ENCODE measurements at regions not wholly inside any gene's neighbourhood (a gene's known extent, or its start where the extent isn't known, plus 50 kb on each side); places are given as distances from the start of the nearest gene placed in this dataset.

- DNase-seq (ENCODE audit: low spot score in 2 of 2) (peak in 1 of 2 donors; percentile 69), ATAC-seq (peak; percentile 89 to 91)
- Mint-ChIP-seq H3K36me3 (no peaks in the 10 kb centered on the region), H3K9me3 (no peaks in the 10 kb centered on the region), H3K27ac (no peak overlapping the region)
Observed at GRCh38 chr1:61588736-61589672, 135.9 kb downstream of the TM2D1 start.

DNA sequence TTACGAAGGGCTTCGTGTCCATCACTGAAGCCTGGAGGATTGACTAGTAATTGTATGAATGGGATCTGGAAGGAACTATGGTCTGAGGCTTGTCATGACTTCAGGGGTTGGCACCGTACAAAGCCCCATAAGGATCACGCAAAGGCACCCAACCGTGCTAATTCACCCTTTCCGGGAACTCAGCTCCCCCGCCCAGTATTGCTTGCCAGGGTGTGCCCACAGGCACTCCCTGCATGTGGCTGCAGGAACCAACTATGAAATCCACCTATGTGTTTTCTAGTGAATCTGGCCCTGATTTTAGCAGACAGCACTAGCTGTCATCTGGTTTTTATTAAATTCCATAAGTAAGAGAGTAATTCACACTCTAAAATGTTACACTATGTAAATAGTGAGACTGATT lies 139.2 kb downstream of the TM2D1 start:
- no peaks in the 10 kb centered on the region for H3K9me3 Mint-ChIP-seq
- ATAC-seq (no peak), DNase-seq (ENCODE audit: low spot score in 2 of 2) (no peak)
- H3K27ac Mint-ChIP-seq, result no peak overlapping the region
- H3K36me3 Mint-ChIP-seq, result no peaks in the 10 kb centered on the region

- DNase-seq (ENCODE audit: low spot score in 2 of 2) (no peak), ATAC-seq (no peak)
- H3K36me3 Mint-ChIP-seq, result peaks cover 0 to under 1% of the 10 kb centered on the region in 2 donors
- H3K9me3 Mint-ChIP-seq, result no peaks in the 10 kb centered on the region
- H3K27ac Mint-ChIP-seq, result no peak overlapping the region
Observed at GRCh38 chr1:61583703-61584102, 141.2 kb downstream of the TM2D1 start.

GRCh38 chr1:61581251-61581650 lies 143.7 kb downstream of the TM2D1 start:
- ATAC-seq, result no peak
- peaks cover 0 to 11% of the 10 kb centered on the region in 2 donors for H3K36me3 Mint-ChIP-seq
- DNase-seq (ENCODE audit: low spot score in 2 of 2), result no peak

DNA sequence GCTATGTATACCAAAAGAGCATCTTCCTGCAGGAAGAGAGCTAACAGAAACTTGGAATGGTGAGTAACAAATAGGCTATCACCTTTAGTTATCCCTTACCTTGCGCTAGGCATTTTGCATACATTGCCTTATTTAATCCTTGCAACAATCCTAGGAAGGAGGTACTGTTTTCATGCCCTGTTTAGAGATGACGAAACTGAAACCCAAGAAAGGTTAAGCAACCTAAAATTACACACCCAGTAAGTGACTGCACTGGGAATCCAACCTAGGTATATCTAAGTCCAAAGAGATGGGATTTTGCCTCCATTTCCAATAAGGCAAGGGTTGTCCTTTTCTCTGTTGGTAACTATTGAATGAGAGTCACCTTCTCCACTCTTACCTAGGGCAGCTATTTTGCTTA lies 144.5 kb downstream of the TM2D1 start:
- Mint-ChIP-seq H3K9me3 (peaks cover 3 to 4% of the 10 kb centered on the region in 2 donors), H3K36me3 (peaks cover 0 to 11% of the 10 kb centered on the region in 2 donors), H3K27ac (no peak overlapping the region)
- DNase-seq (ENCODE audit: low spot score in 2 of 2) (no peak), ATAC-seq (no peak)

More at GRCh38 chr1:61581251-61581650, 143.7 kb downstream of the TM2D1 start:
- H3K27ac Mint-ChIP-seq, result no peak overlapping the region
- peaks cover 3 to 4% of the 10 kb centered on the region in 2 donors for H3K9me3 Mint-ChIP-seq

DNA sequence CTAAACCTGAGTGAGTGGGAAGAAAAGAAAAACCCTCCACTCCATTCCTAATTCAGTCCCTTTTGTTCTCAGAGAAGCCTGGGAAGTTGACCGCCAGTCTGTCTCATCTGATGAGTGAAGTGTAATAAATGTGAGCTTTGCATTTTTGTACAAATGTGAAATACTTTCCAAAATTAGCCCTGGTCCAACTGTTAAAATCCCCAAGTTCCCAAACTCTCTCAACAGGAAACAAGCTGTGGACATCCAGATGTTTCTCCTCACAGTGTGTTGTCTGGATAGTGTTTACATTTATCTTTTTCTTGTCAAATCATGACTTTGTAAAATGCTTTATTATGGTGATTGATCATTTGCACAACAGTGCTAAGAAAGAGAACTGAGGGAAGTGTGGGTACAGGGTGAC lies 145.1 kb downstream of the TM2D1 start:
- H3K36me3 Mint-ChIP-seq, result peaks cover 0 to 11% of the 10 kb centered on the region in 2 donors
- ATAC-seq, result no peak
- DNase-seq (ENCODE audit: low spot score in 2 of 2), result no peak
- no peak overlapping the region for H3K27ac Mint-ChIP-seq
- peaks cover 3 to 4% of the 10 kb centered on the region in 2 donors for H3K9me3 Mint-ChIP-seq

- H3K27ac Mint-ChIP-seq, result no peak overlapping the region
- DNase-seq (ENCODE audit: low spot score in 2 of 2) (no peak), ATAC-seq (no peak)
- H3K36me3 Mint-ChIP-seq, result no peaks in the 10 kb centered on the region
- no peaks in the 10 kb centered on the region for H3K9me3 Mint-ChIP-seq
Observed at GRCh38 chr1:61572046-61572445, 152.9 kb downstream of the TM2D1 start.

DNA sequence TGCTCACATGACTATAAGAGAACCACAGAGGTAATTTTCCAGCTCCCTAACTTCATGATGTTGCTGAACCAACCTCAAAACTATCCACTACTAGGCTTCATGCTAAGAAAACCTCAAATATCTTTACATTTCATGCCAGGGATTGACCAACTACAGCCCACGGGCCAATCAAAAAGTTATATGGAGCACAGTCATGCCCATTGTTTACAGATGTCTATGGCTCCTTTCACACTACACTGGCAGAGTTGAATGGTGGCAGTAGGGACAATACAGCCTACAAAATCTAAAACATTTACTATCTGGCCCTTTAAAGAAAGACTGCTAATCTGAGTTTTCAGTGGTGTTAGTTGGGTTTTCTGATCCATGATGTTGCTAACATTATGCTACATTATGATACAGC lies 154.8 kb downstream of the TM2D1 start:
- Mint-ChIP-seq H3K27ac (no peak overlapping the region), H3K9me3 (peaks cover 8 to 9% of the 10 kb centered on the region in 2 donors)

GRCh38 chr1:61569303-61569621 lies 155.7 kb downstream of the TM2D1 start:
- Mint-ChIP-seq H3K9me3 (peaks cover 14% of the 10 kb centered on the region in 2 donors), H3K36me3 (peaks cover 6 to 7% of the 10 kb centered on the region in 2 donors), H3K27ac (no peak overlapping the region)
- DNase-seq (ENCODE audit: low spot score in 2 of 2) (no peak), ATAC-seq (no peak)

More for the DNA sequence above, 154.8 kb downstream of the TM2D1 start:
- ATAC-seq, result no peak
- H3K36me3 Mint-ChIP-seq, result peaks cover 6 to 7% of the 10 kb centered on the region in 2 donors
- no peak for DNase-seq (ENCODE audit: low spot score in 2 of 2)

GRCh38 chr1:61568460-61569302 lies 156.3 kb downstream of the TM2D1 start:
- H3K27ac Mint-ChIP-seq, result no peak overlapping the region
- ATAC-seq (no peak), DNase-seq (ENCODE audit: low spot score in 2 of 2) (no peak)
- H3K36me3 Mint-ChIP-seq, result peaks cover 6 to 7% of the 10 kb centered on the region in 2 donors
- peaks cover 14% of the 10 kb centered on the region in 2 donors for H3K9me3 Mint-ChIP-seq

DNA sequence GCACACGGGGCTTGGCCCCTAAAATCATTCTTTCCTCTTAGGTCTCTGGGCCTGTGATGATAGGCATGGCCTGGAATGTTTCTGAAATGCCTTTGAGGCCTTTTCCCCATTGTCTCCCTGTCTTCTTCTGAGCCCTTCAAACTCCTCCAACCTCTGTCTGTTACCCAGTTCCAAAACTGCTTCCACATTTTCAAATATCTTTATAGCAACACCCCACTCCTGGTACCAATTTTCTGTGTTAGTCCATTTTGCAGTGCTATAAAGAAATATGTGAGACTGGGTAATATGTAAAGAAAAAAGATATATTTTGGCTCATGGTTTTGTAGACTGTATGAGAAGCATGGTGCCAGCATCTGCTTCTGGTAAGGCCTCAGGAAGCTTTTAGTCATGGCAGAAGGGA lies 158.8 kb downstream of the TM2D1 start:
- Mint-ChIP-seq H3K9me3 (peaks cover 14% of the 10 kb centered on the region in 2 donors), H3K36me3 (peaks cover 6 to 7% of the 10 kb centered on the region in 2 donors), H3K27ac (no peak overlapping the region)
- ATAC-seq, result no peak
- no peak for DNase-seq (ENCODE audit: low spot score in 2 of 2)

GRCh38 chr1:61563611-61564010 lies 161.3 kb downstream of the TM2D1 start:
- Mint-ChIP-seq H3K9me3 (peaks cover 14% of the 10 kb centered on the region in 2 donors), H3K27ac (no peak overlapping the region), H3K36me3 (peaks cover 6 to 7% of the 10 kb centered on the region in 2 donors)
- DNase-seq (ENCODE audit: low spot score in 2 of 2) (no peak), ATAC-seq (no peak)

DNA sequence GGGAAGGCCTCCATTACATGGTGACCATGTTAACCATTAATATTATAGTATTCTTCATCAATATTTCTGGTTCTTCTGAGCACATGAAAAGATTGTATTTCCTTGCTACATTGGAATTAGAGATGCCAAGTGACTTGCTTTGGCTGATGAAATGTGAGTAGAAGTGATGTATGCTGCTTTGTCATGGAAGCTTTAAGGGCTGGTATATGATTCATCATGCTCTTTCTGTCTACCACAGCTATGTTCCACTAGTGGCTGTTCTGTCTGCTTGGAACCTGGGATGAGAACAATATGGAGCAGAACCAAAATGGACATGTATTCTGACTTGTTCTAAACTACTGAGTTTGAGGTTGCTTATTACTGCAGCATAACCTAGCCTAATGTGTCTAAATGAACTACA lies 163.3 kb downstream of the TM2D1 start:
- DNase-seq (ENCODE audit: low spot score in 2 of 2) (no peak), ATAC-seq (no peak)
- no peak overlapping the region for H3K27ac Mint-ChIP-seq
- H3K9me3 Mint-ChIP-seq, result peaks cover 14% of the 10 kb centered on the region in 2 donors
- H3K36me3 Mint-ChIP-seq, result peaks cover 6 to 7% of the 10 kb centered on the region in 2 donors

- no peak overlapping the region for H3K27ac Mint-ChIP-seq
Observed at GRCh38 chr1:61560385-61560784, 164.6 kb downstream of the TM2D1 start.

GRCh38 chr1:61556631-61557030 lies 168.3 kb downstream of the TM2D1 start:
- H3K27ac Mint-ChIP-seq, result no peak overlapping the region
- DNase-seq (ENCODE audit: low spot score in 2 of 2), result no peak

More at GRCh38 chr1:61560385-61560784, 164.6 kb downstream of the TM2D1 start:
- DNase-seq (ENCODE audit: low spot score in 2 of 2) (no peak), ATAC-seq (no peak)
- Mint-ChIP-seq H3K9me3 (peaks cover 12% of the 10 kb centered on the region in 2 donors), H3K36me3 (peaks cover 0 to 8% of the 10 kb centered on the region in 2 donors)

GRCh38 chr1:61552630-61553305 lies 172.2 kb downstream of the TM2D1 start:
- ATAC-seq (no peak), DNase-seq (ENCODE audit: low spot score in 2 of 2) (no peak)
- Mint-ChIP-seq H3K36me3 (peaks cover 0 to 37% of the 10 kb centered on the region in 2 donors), H3K9me3 (peaks cover 5% of the 10 kb centered on the region in 2 donors), H3K27ac (no peak overlapping the region)

More at GRCh38 chr1:61556631-61557030, 168.3 kb downstream of the TM2D1 start:
- ATAC-seq, result no peak
- H3K9me3 Mint-ChIP-seq, result peaks cover 5% of the 10 kb centered on the region in 2 donors
- peaks cover 0 to 21% of the 10 kb centered on the region in 2 donors for H3K36me3 Mint-ChIP-seq

All from activated naive CD4-positive, alpha-beta T cell treated with anti-CD3 and anti-CD28 coated beads, Interleukin-2, amount 50 U/mL, for 72 hours (primary cell).